HCT116 (cell line): ENCODE measurements at regions not wholly inside any gene's neighbourhood (a gene's known extent, or its start where the extent isn't known, plus 50 kb on each side); places are given as distances from the start of the nearest gene placed in this dataset.

Experiments used
- ATAC-seq: fragments of 200-7000 bp; cut with Tn5 transposase; 2 replicates; pipeline ENCODE4 v1.9.1; 2020; ENCODE audit warnings: mild to moderate bottlenecking, moderate library complexity
- BruUV-seq: library from RNA; stranded (reverse); fragments of 400-500 nt; replicated peaks from 2 replicates; lab custom pipeline; 2021; lab: Mats Ljungman, UMichigan
- CTCF ChIA-PET: fragments of 300-600 bp; sonication (Branson Sonifier 250); formaldehyde crosslinking; loops from one replicate; lab custom pipeline; 2021; ENCODE audit warnings: antibody characterized with exemption; lab: Charles Lee
- POLR2A ChIA-PET: fragments of 300-600, 350-600 bp; sonication (Branson Sonifier 250); formaldehyde crosslinking; loops from one replicate; lab custom pipeline; 2021; ENCODE audit warnings: antibody characterized with exemption; lab: Charles Lee
- RAD21 ChIA-PET, 2 experiments: fragments of 300-600 bp; sonication (Branson Sonifier 250); formaldehyde crosslinking; loops; one replicate each; lab custom pipeline; 2023; ENCODE audit warnings: low total read pairs in 2 of 2; ENCODE audit not compliant: uncharacterized antibody in 2 of 2, unreplicated experiment in 2 of 2, low non-redundant PET in 1 of 2; lab: Charles Lee
- DNase-seq: peaks from one replicate; pipeline ENCODE4 v3.0.0-alpha.2; 2010; ENCODE audit warnings: low read depth, low spot score
- H2AFZ ChIP-seq: fragments of 200-600 bp; shearing (Covaris generic), sonication (generic); 2 replicates; pipeline ENCODE4 v1.6.1; 2017; ENCODE audit warnings: low read depth, mixed run types, mixed read lengths, antibody characterized with exemption, low read length; ENCODE audit not compliant: poor library complexity, severe bottlenecking
- H3K27ac ChIP-seq: 2 replicates; pipeline ENCODE4 v1.5.1; 2012; ENCODE audit warnings: low read depth, low read length
- H3K27me3 ChIP-seq: fragments of 200-600 bp; sonication (generic); 2 replicates; pipeline ENCODE4 v1.6.1; 2016; ENCODE audit warnings: mixed run types, low read length, mixed read lengths; ENCODE audit not compliant: insufficient read depth
- H3K36me3 ChIP-seq, 2 experiments: fragments of 200-500 bp in 1 of 2; fragments of 200-600 bp in 1 of 2; sonication (Bioruptor generic) in 1 of 2; sonication (generic) in 1 of 2; 2 replicates each; pipeline versions ENCODE4 v1.5.1 to v1.6.1; 2014 to 2016; ENCODE audit warnings: low read length in 2 of 2, inconsistent platforms in 1 of 2, mixed read lengths in 1 of 2, mixed run types in 1 of 2; ENCODE audit not compliant: insufficient read depth in 2 of 2, control insufficient read depth in 1 of 2
- H3K4me1 ChIP-seq, 2 experiments: fragments of 200-600 bp in 1 of 2; sonication (generic) in 1 of 2; 2 replicates each; pipeline versions ENCODE4 v1.5.1 to v1.6.1; 2012 to 2017; ENCODE audit warnings: low read length in 2 of 2, inconsistent platforms in 1 of 2, mild to moderate bottlenecking in 1 of 2, mixed read lengths in 1 of 2, mixed run types in 1 of 2, moderate library complexity in 1 of 2; ENCODE audit not compliant: insufficient read depth in 2 of 2, control insufficient read depth in 1 of 2
- H3K4me2 ChIP-seq: fragments of 200-600 bp; sonication (generic); 2 replicates; pipeline ENCODE4 v1.6.1; 2017; ENCODE audit warnings: mixed run types, low read length, mixed read lengths
- H3K4me3 ChIP-seq, 2 experiments: fragments of 200-600 bp in 1 of 2; sonication (generic) in 1 of 2; replicated peaks in 1 of 2; 2 replicates each; pipeline ENCODE4 v1.5.1; 2011 to 2016; ENCODE audit warnings: low read length in 2 of 2, control low read depth in 1 of 2, low read depth in 1 of 2, mild to moderate bottlenecking in 1 of 2, mixed read lengths in 1 of 2, mixed run types in 1 of 2
- H3K79me2 ChIP-seq: fragments of 200-600 bp; sonication (generic); 2 replicates; pipeline ENCODE4 v1.6.1; 2017; ENCODE audit warnings: mild to moderate bottlenecking, mixed run types, low read length, moderate library complexity, mixed read lengths; ENCODE audit not compliant: insufficient read depth
- H3K9ac ChIP-seq: fragments of 200-600 bp; sonication (generic); 2 replicates; pipeline ENCODE4 v1.6.1; 2016; ENCODE audit warnings: low read length, mixed read lengths
- H3K9me2 ChIP-seq: fragments of 200-600 bp; sonication (generic), shearing (Covaris generic); 2 replicates; pipeline ENCODE4 v1.6.1; 2017; ENCODE audit warnings: mixed run types, mild to moderate bottlenecking, moderate library complexity; ENCODE audit not compliant: insufficient read depth
- H3K9me3 ChIP-seq, 2 experiments: fragments of 200-500 bp in 1 of 2; fragments of 200-600 bp in 1 of 2; sonication (Bioruptor generic) in 1 of 2; sonication (generic) in 1 of 2; 2 replicates each; pipeline ENCODE4 v1.6.1; 2014 to 2017; ENCODE audit warnings: low read length in 2 of 2, mixed read lengths in 2 of 2, inconsistent platforms in 1 of 2, low read depth in 1 of 2, mild to moderate bottlenecking in 1 of 2, mixed run types in 1 of 2, moderate library complexity in 1 of 2; ENCODE audit not compliant: control insufficient read depth in 1 of 2, insufficient read depth in 1 of 2
- H4K20me1 ChIP-seq: fragments of 200-600 bp; sonication (generic), shearing (Covaris generic); 2 replicates; pipeline ENCODE4 v1.6.1; 2017; ENCODE audit warnings: mixed run types, mild to moderate bottlenecking, moderate library complexity; ENCODE audit not compliant: insufficient read depth
- ATF3 ChIP-seq: IDR thresholded peaks from 2 replicates; pipeline ENCODE4 v1.6.1; 2012
- CBX3 ChIP-seq: IDR thresholded peaks from 2 replicates; pipeline ENCODE4 v1.6.1; 2012; ENCODE audit warnings: low read depth
- CEBPB ChIP-seq: IDR thresholded peaks from 2 replicates; pipeline ENCODE4 v1.6.1; 2012; ENCODE audit warnings: low read depth
- CTCF ChIP-seq, 3 experiments: fragments of 200-600 bp in 1 of 3; sonication (generic) in 1 of 3; IDR thresholded peaks in 2 of 3; conservative IDR thresholded peaks in 1 of 3; 2 replicates each; pipeline ENCODE4 v1.5.1; 2012 to 2017; ENCODE audit warnings: low read depth in 2 of 3, low read length in 2 of 3, antibody characterized with exemption in 1 of 3, borderline replicate concordance in 1 of 3, control low read depth in 1 of 3, mild to moderate bottlenecking in 1 of 3, mixed read lengths in 1 of 3, mixed run types in 1 of 3, moderate library complexity in 1 of 3; ENCODE audit not compliant: insufficient read depth in 1 of 3
- ELF1 ChIP-seq: IDR thresholded peaks from 2 replicates; pipeline ENCODE4 v1.6.1; 2012; ENCODE audit warnings: low read depth, borderline replicate concordance
- EZH2 ChIP-seq: fragments of 200-600 bp; sonication (generic); IDR thresholded peaks from 2 replicates; pipeline ENCODE4 v1.6.1; 2017; ENCODE audit warnings: antibody characterized with exemption, mixed run types
- FOSL1 ChIP-seq: IDR thresholded peaks from 2 replicates; pipeline ENCODE4 v1.6.1; 2012; ENCODE audit warnings: low read depth
- POLR2A ChIP-seq: IDR thresholded peaks from 2 replicates; pipeline ENCODE4 v1.7.0; 2011; ENCODE audit warnings: borderline replicate concordance; ENCODE audit not compliant: insufficient read depth, insufficient read length; ENCODE audit errors: extremely low read depth
- REST ChIP-seq: IDR thresholded peaks from 2 replicates; pipeline ENCODE4 v1.6.1; 2012; ENCODE audit warnings: low read depth
- SIN3A ChIP-seq: IDR thresholded peaks from 2 replicates; pipeline ENCODE4 v1.6.1; 2012; ENCODE audit warnings: low read depth
- YY1 ChIP-seq: IDR thresholded peaks from 2 replicates; pipeline ENCODE4 v1.6.1; 2011; ENCODE audit warnings: low read length, low read depth, moderate library complexity, mild to moderate bottlenecking; ENCODE audit not compliant: insufficient replicate concordance; ENCODE audit errors: extremely low read depth
- ZBTB33 ChIP-seq: IDR thresholded peaks from 2 replicates; pipeline ENCODE4 v1.6.1; 2011; ENCODE audit warnings: mild to moderate bottlenecking, low read length, moderate library complexity; ENCODE audit not compliant: insufficient replicate concordance; ENCODE audit errors: extremely low read depth
- ZFX ChIP-seq: fragments of 450-650 bp; IDR thresholded peaks from 2 replicates; pipeline ENCODE4 v1.6.1; 2017
- ZNF274 ChIP-seq: fragments of 200-500 bp; sonication (Bioruptor generic); IDR thresholded peaks from 2 replicates; pipeline ENCODE4 v1.6.1; 2014; ENCODE audit warnings: mild to moderate bottlenecking, low read depth, low read length, inconsistent platforms
- intact Hi-C: fragments of 100-400 bp; cut with micrococcal nuclease; formaldehyde crosslinking; loops from 2 replicates; pipeline ENCODE4 v1.10.0; 2022

- no peaks in the 10 kb centered on the region for H3K36me3 ChIP-seq
- intact Hi-C loops: no loop called here
- no peak overlapping the region for H3K27ac ChIP-seq
- ChIA-PET POLR2A (no interaction called here), CTCF (no interaction called here), RAD21 (no interaction called here)
- no peaks in the 10 kb centered on the region for H3K9me3 ChIP-seq
- BruUV-seq: no TSS peak
- H3K4me2 ChIP-seq: no peak overlapping the region
- H3K4me1 ChIP-seq: no peaks in the 10 kb centered on the region
- H4K20me1 ChIP-seq: no peaks in the 10 kb centered on the region
- H3K9ac ChIP-seq: no peak overlapping the region
- DNase-seq (no peak), ATAC-seq (no peak)
- no peak for TF ChIP-seq ZNF274
- TF ChIP-seq CBX3: no peak
- no peak for TF ChIP-seq REST
- peaks cover 16% of the 10 kb centered on the region; the same call in 1 of the 2 replicates for H3K27me3 ChIP-seq
- no peak overlapping the region for H3K4me3 ChIP-seq
- H3K79me2 ChIP-seq: no peaks in the 10 kb centered on the region
- no peaks in the 10 kb centered on the region for H3K9me2 ChIP-seq
- no peak overlapping the region for H2AFZ ChIP-seq
Observed at GRCh38 chr3:13703071-13703470, 154.1 kb downstream of the FBLN2 start.

- H3K9me3 ChIP-seq: no peaks in the 10 kb centered on the region
- POLR2A ChIA-PET: no interaction called here
- BruUV-seq: no TSS peak
- no peaks in the 10 kb centered on the region for H3K9me2 ChIP-seq
- no peaks in the 10 kb centered on the region for H3K4me1 ChIP-seq
- H3K4me3 ChIP-seq: no peak overlapping the region
- H3K36me3 ChIP-seq: no peaks in the 10 kb centered on the region
- H3K79me2 ChIP-seq: no peaks in the 10 kb centered on the region
- RAD21 ChIA-PET: no interaction called here
- H3K4me2 ChIP-seq: no peak overlapping the region
- DNase-seq (no peak), ATAC-seq (no peak)
- H2AFZ ChIP-seq: no peak overlapping the region
- intact Hi-C loops: no loop called here
- no peaks in the 10 kb centered on the region for H4K20me1 ChIP-seq
- no peak overlapping the region for H3K9ac ChIP-seq
- CTCF ChIA-PET: no interaction called here
- H3K27ac ChIP-seq: no peak overlapping the region
- peaks cover 16% of the 10 kb centered on the region; the same call in 1 of the 2 replicates for H3K27me3 ChIP-seq
- no peak for TF ChIP-seq CEBPB
- TF ChIP-seq ELF1: no peak
- TF ChIP-seq CTCF (IDR thresholded peaks at IDR 0.05 in 2 of 3, conservative IDR thresholded peaks at IDR 0.05 in 1 of 3; ENCODE audit: borderline replicate concordance in 1 of 3, insufficient read depth in 1 of 3, low read depth in 2 of 3, low read length in 2 of 3): no peak
- TF ChIP-seq EZH2: no peak
- TF ChIP-seq ATF3: no peak
- no peak for TF ChIP-seq POLR2A
- no peak for TF ChIP-seq YY1
- TF ChIP-seq SIN3A: no peak
- no peak for TF ChIP-seq FOSL1
- no peak for TF ChIP-seq ZBTB33
- TF ChIP-seq ZNF274: no peak
- no peak for TF ChIP-seq ZFX
Observed at GRCh38 chr3:13702286-13702685, 153.4 kb downstream of the FBLN2 start.
